GM21447 (cell line): ENCODE measurements at regions not wholly inside any gene's neighbourhood (a gene's known extent, or its start where the extent isn't known, plus 50 kb on each side); places are given as distances from the start of the nearest gene placed in this dataset.

ENCODE experiments used
- ATAC-seq: cut with Tn5 transposase; IDR thresholded peaks from one replicate; pipeline ENCODE4 v1.9.1; 2021; ENCODE audit not compliant: unreplicated experiment

DNA sequence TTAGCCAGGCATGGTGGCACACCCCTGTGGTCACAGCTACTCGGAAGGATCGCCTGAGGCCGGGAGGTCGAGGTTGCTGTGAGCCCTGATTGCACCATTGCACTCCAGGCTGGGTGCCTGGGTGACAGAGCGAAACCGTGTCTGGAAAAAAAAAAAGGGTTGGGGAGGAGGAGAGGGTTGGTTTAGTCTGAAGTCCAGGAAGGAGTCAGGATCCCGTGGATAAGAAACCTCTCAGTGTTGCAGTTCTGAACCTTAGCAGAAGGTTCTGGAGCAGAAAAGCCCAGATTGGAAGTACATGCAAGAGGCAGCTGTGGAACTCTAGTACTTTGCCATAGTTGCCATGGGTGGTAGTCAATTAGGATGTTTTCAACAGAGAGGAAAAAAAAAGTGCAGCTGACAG lies 125.2 kb upstream of the CPEB4 start:
- ATAC-seq: no peak

- ATAC-seq: no peak
These were observed 124.7 kb upstream of the CPEB4 start for GRCh38 chr5:173763410-173763809.

DNA sequence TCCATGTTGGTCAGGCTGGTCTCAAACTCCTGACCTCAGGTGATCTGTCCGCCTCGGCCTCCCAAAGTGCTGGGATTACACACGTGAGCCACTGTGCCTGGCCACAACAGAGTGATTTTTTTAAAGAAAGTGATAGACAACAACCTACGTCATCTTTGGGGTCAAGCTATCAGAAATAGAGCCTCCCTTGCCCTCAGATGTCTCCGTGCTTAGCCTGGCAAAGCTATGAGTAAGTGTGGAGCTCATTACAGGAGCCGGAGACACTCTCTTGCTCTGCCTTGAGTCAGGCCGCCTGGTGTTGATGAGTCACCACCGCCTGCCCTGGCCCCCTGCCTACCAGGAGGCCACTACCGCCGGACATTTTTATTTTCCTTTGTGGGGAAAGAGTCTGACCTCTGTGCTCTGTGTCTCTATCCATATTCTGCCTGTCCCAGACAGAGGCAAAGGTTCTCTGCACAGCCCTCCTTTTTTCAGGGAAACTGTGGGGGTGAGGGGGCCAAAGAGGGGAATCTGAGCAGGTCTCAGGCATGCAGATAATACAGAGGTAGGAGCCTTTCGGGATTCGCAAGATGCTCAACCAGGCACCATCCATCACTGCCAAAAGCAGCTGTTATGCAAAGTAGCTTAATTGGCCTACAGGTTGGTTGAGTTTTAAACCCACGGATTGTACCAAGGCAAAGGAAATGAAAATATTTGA lies 123.7 kb upstream of the CPEB4 start:
- no peak for ATAC-seq

- ATAC-seq: no peak
These were observed 123.0 kb upstream of the CPEB4 start for GRCh38 chr5:173765029-173765644.

- no peak for ATAC-seq
These were observed 122.5 kb upstream of the CPEB4 start for GRCh38 chr5:173765661-173766060.

GRCh38 chr5:173767574-173768266 lies 120.4 kb upstream of the CPEB4 start:
- no peak for ATAC-seq

- no peak for ATAC-seq
These were observed 119.8 kb upstream of the CPEB4 start for GRCh38 chr5:173768267-173768806.

- ATAC-seq: no peak
These were observed 119.3 kb upstream of the CPEB4 start for GRCh38 chr5:173768891-173769290.

GRCh38 chr5:173770637-173771036 lies 117.5 kb upstream of the CPEB4 start:
- ATAC-seq: no peak

- no peak for ATAC-seq
These were observed 116.9 kb upstream of the CPEB4 start for GRCh38 chr5:173771121-173771724.

DNA sequence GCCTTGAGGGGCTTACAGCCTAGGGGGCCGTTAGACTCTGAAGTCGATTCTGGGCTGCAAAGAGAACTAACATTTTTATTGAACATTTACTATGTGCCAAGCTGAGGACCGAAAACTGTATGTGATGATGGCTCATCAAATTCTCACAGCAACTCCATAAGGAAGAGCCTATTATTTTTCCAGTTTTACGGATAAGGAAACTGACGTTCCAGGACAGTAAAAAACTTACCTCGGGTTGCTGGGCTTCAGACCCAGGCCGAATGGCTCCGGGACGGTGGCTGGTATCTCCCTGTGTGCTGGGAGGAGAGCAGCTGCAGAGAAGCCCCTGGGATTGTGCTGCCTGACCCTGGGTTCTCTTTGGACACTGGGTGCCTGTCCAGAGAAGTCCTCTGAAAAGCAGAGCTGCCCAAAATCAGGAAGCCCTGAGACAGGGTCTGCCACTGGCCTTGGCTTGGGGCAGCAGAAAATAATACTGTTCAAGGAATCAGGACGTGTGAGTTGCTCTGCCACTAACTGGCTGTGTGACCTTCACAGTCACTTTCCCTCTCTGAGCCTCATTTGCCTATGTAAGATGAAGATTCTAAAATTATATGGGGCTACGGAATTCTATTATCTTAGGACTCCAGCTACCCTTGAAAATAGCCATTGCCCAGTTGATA lies 116.3 kb upstream of the CPEB4 start:
- ATAC-seq: no peak

DNA sequence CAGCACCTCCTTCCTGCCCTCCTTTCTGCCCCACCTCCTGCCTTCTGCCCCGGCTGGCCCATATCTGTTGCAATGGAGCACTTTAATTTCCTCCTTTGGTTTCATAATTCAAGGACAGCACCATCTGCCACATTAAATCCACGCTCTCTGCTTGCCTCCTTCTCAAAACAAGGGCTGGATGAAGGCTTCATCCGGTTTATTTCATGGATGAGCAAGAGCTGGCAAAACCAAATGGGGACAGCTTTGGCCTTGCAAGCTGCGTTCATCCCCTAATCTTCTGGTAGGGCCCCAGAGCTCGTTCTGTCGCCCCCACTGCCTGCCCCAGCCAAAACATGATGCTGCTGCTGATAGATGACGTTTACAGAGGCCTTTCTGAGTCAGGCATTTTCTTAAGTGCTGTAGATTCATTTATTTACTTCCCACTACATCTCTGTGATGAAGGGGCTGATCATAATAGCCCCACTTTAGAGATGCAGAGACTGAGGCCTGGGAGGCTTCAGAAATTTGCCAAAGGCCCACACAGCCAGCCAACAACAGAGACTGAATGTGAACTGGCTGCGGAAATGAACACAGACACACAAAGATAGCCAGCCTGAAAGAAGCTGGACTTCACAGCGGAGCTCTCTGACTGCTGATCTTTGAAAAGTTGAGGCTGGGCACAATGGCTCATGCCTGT lies 115.6 kb upstream of the CPEB4 start:
- no peak for ATAC-seq

- no peak for ATAC-seq
These were observed 113.8 kb upstream of the CPEB4 start for GRCh38 chr5:173774271-173774761.

GRCh38 chr5:173775261-173776197 lies 112.6 kb upstream of the CPEB4 start:
- ATAC-seq: no peak

DNA sequence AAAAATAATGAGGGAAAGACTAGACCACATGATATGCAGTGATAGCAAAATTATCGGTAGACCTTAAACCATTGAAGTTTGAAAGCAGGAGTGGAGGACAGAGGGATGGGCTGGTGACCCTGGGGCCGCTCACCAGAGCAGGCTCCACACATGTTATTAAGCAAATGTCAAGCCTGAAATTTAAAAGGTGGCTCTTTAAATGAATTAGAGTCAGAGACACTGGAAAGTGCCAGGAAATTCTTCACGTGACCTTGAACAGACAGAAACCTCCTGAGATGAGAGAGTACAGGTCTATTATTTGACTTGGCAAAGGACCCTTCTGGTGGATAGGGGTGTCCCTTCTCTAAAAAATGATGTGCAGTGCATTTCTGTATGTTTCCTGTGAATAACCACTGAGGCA lies 111.0 kb upstream of the CPEB4 start:
- ATAC-seq: no peak

DNA sequence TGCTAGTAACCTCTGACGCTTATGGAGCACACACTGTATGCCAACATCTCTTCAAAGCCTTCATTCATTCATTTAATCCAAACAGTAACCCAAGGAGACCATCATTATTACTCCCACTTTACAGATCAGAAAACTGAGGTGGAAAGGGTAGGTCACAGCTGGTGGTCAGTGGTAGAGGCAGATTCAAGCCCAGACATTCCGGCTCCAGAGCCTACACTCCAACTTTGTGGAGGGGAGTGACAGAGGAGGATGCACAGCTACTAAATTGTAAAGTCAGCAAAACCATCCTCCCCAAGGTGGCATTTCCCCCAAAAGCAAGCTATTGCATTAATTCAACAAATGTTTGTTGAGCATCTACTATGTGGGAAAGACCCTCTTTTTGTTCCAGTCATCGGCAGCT lies 110.5 kb upstream of the CPEB4 start:
- ATAC-seq: no peak

DNA sequence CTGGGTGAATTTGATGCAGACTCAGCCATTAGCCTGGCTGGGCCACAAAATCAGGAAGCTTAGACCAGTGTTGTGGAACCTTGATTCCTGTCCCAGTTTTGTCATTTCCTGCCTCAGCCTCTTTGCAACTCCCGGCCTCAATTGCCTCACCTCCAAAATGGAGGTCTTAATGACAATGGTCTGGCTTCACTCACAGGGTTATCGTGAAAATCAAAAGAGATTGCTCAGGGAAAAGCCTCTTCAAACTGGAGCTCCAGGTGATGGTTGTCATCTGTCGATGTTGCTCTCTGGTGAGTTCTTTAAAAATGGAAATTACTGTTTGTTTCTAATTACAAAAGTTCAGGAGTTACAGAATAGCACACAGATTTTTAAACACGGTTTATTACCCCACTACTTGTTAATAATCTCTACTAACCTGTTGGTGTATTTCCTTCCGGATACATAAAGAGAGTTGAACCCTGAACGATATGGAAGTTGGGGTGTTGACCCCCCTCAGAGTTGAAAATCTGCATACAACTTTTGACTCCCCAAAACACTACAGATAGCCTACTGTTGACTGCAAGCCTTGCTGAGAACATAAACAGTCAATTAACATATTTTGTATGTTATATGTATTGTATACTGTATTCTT lies 109.9 kb upstream of the CPEB4 start:
- ATAC-seq: no peak

- ATAC-seq: no peak
These were observed 109.3 kb upstream of the CPEB4 start for GRCh38 chr5:173778784-173779304.
